Daoy (cell line): ENCODE measurements at regions not wholly inside any gene's neighbourhood (a gene's known extent, or its start where the extent isn't known, plus 50 kb on each side); places are given as distances from the start of the nearest gene placed in this dataset.
"Not testable (repeated sequence)": the region's sequence is repeated elsewhere in the genome, so short reads cannot be mapped to it uniquely, and the experiment has no call there.

Experiments used
- DNase-seq: peaks from one replicate; pipeline ENCODE4 v3.0.0-alpha.2; 2015; ENCODE audit warnings: low read depth

DNA sequence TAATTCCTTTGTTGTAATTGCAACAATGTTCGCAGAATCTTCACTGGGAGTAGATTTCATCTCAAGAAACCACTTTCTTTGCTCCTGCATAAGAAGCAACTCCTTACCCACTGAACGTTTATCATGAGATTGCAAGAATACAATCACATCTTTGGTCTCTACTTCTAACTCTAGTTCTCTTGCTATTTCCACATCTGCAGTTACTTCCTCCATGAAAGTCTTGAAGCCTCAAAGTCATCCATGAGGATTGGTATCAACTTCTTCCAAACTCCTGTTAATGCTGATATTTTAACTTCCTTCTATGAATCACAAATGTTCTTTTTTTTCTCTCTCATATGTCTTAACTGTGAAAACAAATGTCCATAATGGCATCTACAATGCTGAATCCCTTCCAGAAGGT, 118.6 kb upstream of the RAB4A start:
- DNase-seq, result no peak

GRCh38 chr1:229153955-229154548, 116.9 kb upstream of the RAB4A start:
- DNase-seq, result no peak

- DNase-seq, result no peak
These were observed 116.1 kb upstream of the RAB4A start for GRCh38 chr1:229154811-229155210.

- no peak for DNase-seq
These were observed 115.4 kb upstream of the RAB4A start for GRCh38 chr1:229155472-229155871.

- DNase-seq, result no peak
These were observed 114.0 kb upstream of the RAB4A start for GRCh38 chr1:229156872-229157271.

- no peak for DNase-seq
These were observed 113.4 kb upstream of the RAB4A start for GRCh38 chr1:229157480-229157879.

- no peak for DNase-seq
These were observed 112.5 kb upstream of the RAB4A start for GRCh38 chr1:229158341-229158921.

- DNase-seq, result no peak
These were observed 112.0 kb upstream of the RAB4A start for GRCh38 chr1:229158927-229159326.

- DNase-seq, result no peak
These were observed 111.0 kb upstream of the RAB4A start for GRCh38 chr1:229159668-229160544.

DNA sequence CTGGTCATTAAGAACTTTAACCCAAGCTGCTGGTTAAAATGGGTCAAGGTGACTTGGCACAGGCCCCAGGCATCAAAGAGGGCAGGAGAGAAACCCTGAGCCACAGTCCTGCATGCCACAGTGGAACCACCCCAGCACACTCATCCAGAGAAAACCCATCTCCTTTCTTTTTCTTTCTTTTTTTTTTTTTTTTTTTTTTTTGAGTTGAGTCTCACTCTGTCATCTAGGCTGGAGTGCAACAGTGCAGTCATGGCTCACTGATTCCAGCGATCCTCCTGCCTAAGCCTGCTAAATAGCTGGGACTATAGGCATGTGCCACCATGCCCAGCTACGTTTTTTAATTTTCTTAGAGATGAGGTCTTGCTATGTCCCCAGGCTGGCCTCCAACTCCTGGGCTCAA, 109.2 kb upstream of the RAB4A start:
- DNase-seq, result no peak

DNA sequence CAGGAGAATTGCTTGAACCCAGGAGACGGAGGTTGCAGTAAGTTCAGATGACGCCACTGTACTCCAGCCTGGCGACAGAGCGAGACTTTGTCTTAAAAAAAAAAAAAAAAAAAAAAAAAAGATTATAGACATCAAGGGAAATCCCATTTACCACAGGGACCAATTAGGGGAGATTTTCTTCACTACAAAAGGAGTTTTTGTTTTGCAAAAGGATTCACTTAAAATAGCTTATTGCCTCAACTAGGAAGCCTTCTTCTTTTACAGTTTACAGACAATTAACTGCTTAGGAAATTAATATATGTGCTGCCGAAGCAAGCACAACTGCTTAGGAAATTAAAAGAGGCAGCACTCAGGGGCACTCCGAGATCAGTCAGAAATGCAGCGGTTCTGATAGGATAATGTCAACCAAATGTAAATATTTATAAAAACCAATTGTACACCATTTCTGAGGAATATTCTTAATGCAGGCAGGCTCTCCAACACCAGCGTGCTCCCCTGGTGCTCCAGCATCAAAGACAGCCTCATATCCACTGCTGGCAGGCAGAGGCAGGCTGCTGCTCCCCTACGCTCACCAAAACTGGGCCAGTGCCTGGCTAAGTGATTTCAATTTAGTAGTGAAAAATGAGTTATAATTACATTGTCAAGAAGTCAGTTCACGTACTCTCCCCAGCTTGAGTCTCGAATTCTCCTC, 107.9 kb upstream of the RAB4A start:
- no peak for DNase-seq

DNA sequence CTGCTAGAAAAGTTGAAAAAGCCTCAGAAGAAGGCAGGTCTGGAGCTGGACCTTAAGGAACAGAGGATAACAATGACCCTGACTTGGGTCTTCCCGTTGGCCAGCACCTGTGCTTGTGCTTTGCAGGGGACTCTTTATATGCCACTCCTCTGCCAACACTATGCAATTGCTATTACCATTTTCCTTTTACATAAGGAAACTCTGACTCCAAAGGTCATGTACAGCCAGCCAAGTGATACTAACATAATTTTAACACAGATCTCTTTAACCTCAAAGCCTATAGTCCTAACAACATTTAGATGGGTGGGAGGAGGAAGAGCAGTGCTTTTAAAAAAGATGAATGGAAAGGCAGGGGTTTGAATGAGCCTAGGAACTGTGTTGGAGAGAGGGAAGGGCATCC, 106.6 kb upstream of the RAB4A start:
- DNase-seq, result no peak

GRCh38 chr1:229164836-229165735, 105.8 kb upstream of the RAB4A start:
- DNase-seq, result no peak

- DNase-seq, result no peak
These were observed 103.6 kb upstream of the RAB4A start for GRCh38 chr1:229167318-229167717.

DNA sequence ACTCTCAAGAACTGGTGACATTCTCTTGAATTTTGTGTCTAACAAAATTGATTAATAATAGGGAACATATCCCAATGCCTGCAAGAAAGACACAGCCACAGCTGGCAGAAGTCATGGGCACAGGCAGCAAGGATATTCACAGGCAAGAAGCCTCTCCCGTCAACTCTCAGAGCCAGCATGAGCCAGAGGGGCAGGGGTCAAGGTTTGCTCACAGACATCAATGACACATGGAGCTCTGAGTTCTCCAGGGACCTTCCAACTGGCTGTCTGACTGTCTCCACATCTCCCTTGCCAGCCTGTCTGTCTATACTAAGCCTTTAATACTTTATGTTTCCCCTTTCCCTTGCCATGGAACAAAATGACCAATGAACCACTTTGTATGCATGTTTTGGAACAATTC, 101.5 kb upstream of the RAB4A start:
- no peak for DNase-seq

DNA sequence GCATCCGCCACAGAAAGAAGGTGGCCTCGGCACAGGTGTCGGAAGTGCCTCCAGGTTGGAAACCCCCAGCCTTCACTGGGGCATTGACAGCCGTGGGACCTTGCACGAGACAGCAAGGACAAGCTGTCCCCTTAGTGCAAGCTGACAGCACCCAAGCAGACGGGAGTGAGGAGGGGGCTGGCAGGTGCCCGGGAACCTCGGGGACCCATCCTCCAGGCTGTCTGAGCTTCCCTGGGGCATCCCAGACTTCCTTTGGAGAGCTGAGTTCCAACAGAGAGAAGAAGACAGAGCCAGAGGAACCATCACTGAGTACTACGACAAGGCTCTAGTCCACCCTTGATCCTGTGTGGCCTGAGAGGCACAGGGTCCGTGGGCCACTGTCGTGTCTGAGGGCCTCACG, 100.6 kb upstream of the RAB4A start:
- DNase-seq, result no peak

GRCh38 chr1:229170778-229171505, 100.0 kb upstream of the RAB4A start:
- no peak for DNase-seq

GRCh38 chr1:229171934-229172333, 99.0 kb upstream of the RAB4A start:
- DNase-seq, result no peak

DNA sequence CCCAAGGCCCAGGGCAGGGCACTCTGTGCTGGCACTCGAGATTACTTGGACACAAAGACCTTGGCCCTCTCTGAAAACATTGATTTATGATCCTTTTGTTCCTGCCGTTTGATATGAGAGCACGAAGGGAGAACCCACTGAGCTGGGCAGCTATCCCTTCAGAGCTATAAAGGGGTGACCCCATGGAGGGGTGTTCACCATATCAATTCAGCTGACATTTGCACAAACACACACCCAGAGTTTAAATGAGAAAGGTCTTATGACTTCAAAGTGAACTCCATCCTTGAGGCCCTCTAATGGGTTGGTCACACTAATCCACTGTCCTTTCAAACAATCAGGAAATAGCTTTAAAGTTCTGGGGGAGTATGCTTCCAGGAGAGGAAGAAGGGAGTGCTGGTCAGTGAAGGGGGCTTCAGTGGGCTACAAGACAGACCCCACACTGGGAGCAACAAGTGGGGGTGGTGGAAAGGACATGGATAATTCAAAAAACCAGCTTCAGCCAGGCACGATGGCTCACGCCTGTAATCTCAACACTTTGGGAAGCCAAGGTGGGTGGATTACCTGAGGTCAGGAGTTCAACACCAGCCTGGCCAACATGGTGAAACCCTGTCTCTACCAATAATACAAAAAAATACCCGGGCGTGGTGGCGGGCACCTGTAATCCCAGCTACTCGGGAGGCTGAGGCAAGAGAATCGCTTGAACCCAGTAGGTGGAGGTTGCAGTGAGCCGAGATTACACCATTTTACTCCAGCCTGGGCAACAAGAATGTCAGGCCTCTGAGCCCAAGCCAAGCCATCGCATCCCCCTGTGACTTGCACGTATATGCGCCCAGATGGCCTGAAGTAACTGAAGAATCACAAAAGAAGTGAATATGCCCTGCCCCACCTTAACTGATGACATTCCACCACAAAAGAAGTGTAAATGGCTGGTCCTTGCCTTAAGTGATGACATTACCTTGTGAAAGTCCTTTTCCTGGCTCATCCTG, 97.1 kb upstream of the RAB4A start:
- DNase-seq, result not testable (repeated sequence)

DNA sequence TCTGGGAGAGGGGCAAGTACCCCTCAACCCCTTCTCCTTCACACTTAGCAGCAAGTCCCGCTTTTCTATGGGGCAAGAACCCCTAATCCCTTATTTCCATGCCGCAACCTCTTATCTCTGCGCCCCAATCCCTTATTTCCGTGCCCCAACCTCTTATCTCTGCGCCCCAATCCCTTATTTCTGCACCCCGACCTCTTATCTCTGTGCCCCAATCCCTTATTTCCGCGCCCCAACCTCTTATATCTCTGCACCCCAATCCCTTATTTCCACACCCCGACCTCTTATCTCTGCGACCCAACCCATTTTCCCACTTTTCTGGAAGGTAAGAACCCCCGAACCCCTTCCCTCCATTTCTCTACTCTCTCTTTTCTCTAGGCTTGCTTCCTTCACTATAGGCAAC, 95.6 kb upstream of the RAB4A start:
- not testable (repeated sequence) for DNase-seq
